DND-41 (cell line): ENCODE measurements at regions not wholly inside any gene's neighbourhood (a gene's known extent, or its start where the extent isn't known, plus 50 kb on each side); places are given as distances from the start of the nearest gene placed in this dataset.

ENCODE experiments used
- ATAC-seq: fragments of 200-7000 bp; cut with Tn5 transposase; 3 replicates; pipeline ENCODE4 v1.9.1; 2021; ENCODE audit warnings: low read depth; ENCODE audit not compliant: insufficient read depth
- DNase-seq: peaks from one replicate; pipeline ENCODE4 v3.0.0-alpha.2; 2020
- H2AFZ ChIP-seq: 2 replicates; pipeline ENCODE4 v1.6.0; 2012; ENCODE audit warnings: low read depth, low read length
- H3K27ac ChIP-seq: 2 replicates; pipeline ENCODE4 v1.5.1; 2012; ENCODE audit warnings: low read length, inconsistent platforms
- H3K27me3 ChIP-seq: fragments of 200-600 bp; sonication (generic); 2 replicates; pipeline ENCODE4 v1.6.0; 2012; ENCODE audit warnings: low read length, mild to moderate bottlenecking, inconsistent platforms; ENCODE audit not compliant: insufficient read depth, poor library complexity
- H3K36me3 ChIP-seq: 2 replicates; pipeline ENCODE4 v1.5.1; 2012; ENCODE audit warnings: low read length, inconsistent platforms; ENCODE audit not compliant: insufficient read depth
- H3K4me1 ChIP-seq: 2 replicates; pipeline ENCODE4 v1.5.1; 2012; ENCODE audit warnings: mild to moderate bottlenecking, low read length; ENCODE audit not compliant: insufficient read depth
- H3K4me2 ChIP-seq: 2 replicates; pipeline ENCODE4 v1.6.0; 2012; ENCODE audit warnings: mild to moderate bottlenecking, moderate library complexity, low read length, inconsistent platforms; ENCODE audit not compliant: insufficient read depth
- H3K4me3 ChIP-seq, 2 experiments: fragments of 200-600 bp in 1 of 2; shearing (Covaris generic) in 1 of 2; 2 replicates each; pipeline ENCODE4 v1.5.1; 2012 to 2016; ENCODE audit warnings: inconsistent platforms in 2 of 2, low read length in 2 of 2, mild to moderate bottlenecking in 2 of 2, low read depth in 1 of 2, moderate library complexity in 1 of 2
- H3K79me2 ChIP-seq: 2 replicates; pipeline ENCODE4 v1.6.0; 2012; ENCODE audit warnings: low read length, inconsistent platforms; ENCODE audit not compliant: insufficient read depth
- H3K9ac ChIP-seq: 2 replicates; pipeline ENCODE4 v1.6.0; 2012; ENCODE audit warnings: low read depth, mild to moderate bottlenecking, inconsistent platforms, low read length, moderate library complexity
- H3K9me3 ChIP-seq: 2 replicates; pipeline ENCODE4 v1.5.1; 2012; ENCODE audit warnings: low read length, moderate library complexity, mild to moderate bottlenecking, inconsistent platforms; ENCODE audit not compliant: insufficient read depth, severe bottlenecking
- H4K20me1 ChIP-seq: 2 replicates; pipeline ENCODE4 v1.6.0; 2012; ENCODE audit warnings: low read length; ENCODE audit not compliant: insufficient read depth
- CTCF ChIP-seq: IDR thresholded peaks from 2 replicates; pipeline ENCODE4 v1.5.1; 2012; ENCODE audit warnings: borderline replicate concordance, low read length, moderate library complexity, mild to moderate bottlenecking; ENCODE audit not compliant: poor library complexity, severe bottlenecking; ENCODE audit errors: extremely low read depth
- EZH2 ChIP-seq: IDR thresholded peaks from 3 replicates; pipeline ENCODE4 v1.6.1; 2012; ENCODE audit warnings: borderline replicate concordance, low read depth, mild to moderate bottlenecking, moderate library complexity, low read length, inconsistent platforms; ENCODE audit not compliant: severe bottlenecking

GRCh38 chrX:150306002-150306401, 57.1 kb upstream of the MAMLD1 start:
- no peak overlapping the region for H3K4me2 ChIP-seq
- no peak overlapping the region for H2AFZ ChIP-seq
- no peak overlapping the region for H3K27ac ChIP-seq
- no peaks in the 10 kb centered on the region for H3K27me3 ChIP-seq
- no peak for DNase-seq
- no peaks in the 10 kb centered on the region for H3K79me2 ChIP-seq
- no peak for ATAC-seq
- TF ChIP-seq EZH2 (no peak), CTCF (no peak)
- H3K4me1 ChIP-seq = no peaks in the 10 kb centered on the region
- H3K4me3 ChIP-seq = no peak overlapping the region
- no peak overlapping the region for H3K9ac ChIP-seq
- H4K20me1 ChIP-seq = no peaks in the 10 kb centered on the region
- no peaks in the 10 kb centered on the region for H3K9me3 ChIP-seq
- no peaks in the 10 kb centered on the region for H3K36me3 ChIP-seq

- no peak for DNase-seq
- H3K4me1 ChIP-seq = no peaks in the 10 kb centered on the region
- no peaks in the 10 kb centered on the region for H3K27me3 ChIP-seq
- H3K79me2 ChIP-seq = no peaks in the 10 kb centered on the region
- no peak for TF ChIP-seq EZH2
- TF ChIP-seq CTCF = no peak
- no peak overlapping the region for H3K9ac ChIP-seq
- no peaks in the 10 kb centered on the region for H3K9me3 ChIP-seq
- H3K4me3 ChIP-seq = no peak overlapping the region
- ATAC-seq = no peak
- H2AFZ ChIP-seq = no peak overlapping the region
- no peaks in the 10 kb centered on the region for H3K36me3 ChIP-seq
- H3K4me2 ChIP-seq = no peak overlapping the region
- no peaks in the 10 kb centered on the region for H4K20me1 ChIP-seq
- no peak overlapping the region for H3K27ac ChIP-seq
These were observed 55.1 kb upstream of the MAMLD1 start for GRCh38 chrX:150308041-150308440.

- ATAC-seq = no peak
- Histone ChIP-seq H3K4me1 (no peaks in the 10 kb centered on the region), H3K36me3 (no peaks in the 10 kb centered on the region), H3K9ac (no peak overlapping the region), H2AFZ (no peak overlapping the region), H3K9me3 (no peaks in the 10 kb centered on the region), H3K27me3 (no peaks in the 10 kb centered on the region), H4K20me1 (no peaks in the 10 kb centered on the region), H3K4me3 (no peak overlapping the region), H3K27ac (no peak overlapping the region), H3K79me2 (no peaks in the 10 kb centered on the region), H3K4me2 (no peak overlapping the region)
- DNase-seq = no peak
- TF ChIP-seq EZH2 = no peak
- TF ChIP-seq CTCF = no peak
These were observed 54.5 kb upstream of the MAMLD1 start for GRCh38 chrX:150308532-150309157.

GRCh38 chrX:150310417-150310816, 52.7 kb upstream of the MAMLD1 start:
- Histone ChIP-seq H3K4me3 (no peak overlapping the region), H3K9ac (no peak overlapping the region), H3K4me1 (no peaks in the 10 kb centered on the region), H4K20me1 (no peaks in the 10 kb centered on the region), H3K27me3 (no peaks in the 10 kb centered on the region), H2AFZ (no peak overlapping the region), H3K9me3 (no peaks in the 10 kb centered on the region), H3K36me3 (no peaks in the 10 kb centered on the region), H3K27ac (no peak overlapping the region), H3K4me2 (no peak overlapping the region), H3K79me2 (no peaks in the 10 kb centered on the region)
- no peak for ATAC-seq
- DNase-seq = no peak
- TF ChIP-seq CTCF = no peak
- no peak for TF ChIP-seq EZH2
